GM19467 (cell line): ENCODE measurements at regions not wholly inside any gene's neighbourhood (a gene's known extent, or its start where the extent isn't known, plus 50 kb on each side); places are given as distances from the start of the nearest gene placed in this dataset.
"Not testable (repeated sequence)": the region's sequence is repeated elsewhere in the genome, so short reads cannot be mapped to it uniquely, and the experiment has no call there.

Source experiments
- ATAC-seq: cut with Tn5 transposase; IDR thresholded peaks from one replicate; pipeline ENCODE4 v1.9.1; 2021; ENCODE audit warnings: mild to moderate bottlenecking, moderate library complexity; ENCODE audit not compliant: unreplicated experiment

GRCh38 chr7:91668217-91668616 lies 212.3 kb downstream of the MTERF1 start:
- no peak for ATAC-seq

DNA sequence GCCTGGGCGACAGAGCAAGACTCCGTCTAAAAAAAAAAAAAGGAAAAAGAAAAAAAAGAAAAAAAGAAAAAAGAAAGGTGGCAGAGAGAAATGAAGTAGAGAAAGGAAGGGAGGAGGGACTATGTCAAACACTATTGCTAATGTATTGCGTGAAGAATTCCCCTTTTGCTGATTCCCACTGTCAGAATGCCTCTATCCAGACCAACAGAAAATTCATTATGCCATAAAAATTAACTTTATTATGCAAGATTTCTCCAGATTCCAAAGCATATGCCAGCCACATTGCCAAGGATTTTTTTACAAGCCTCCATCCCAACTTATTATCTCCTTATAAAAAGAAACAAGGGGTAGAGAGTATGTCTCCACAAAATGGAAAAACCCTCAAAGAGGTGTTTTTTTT lies 209.3 kb downstream of the MTERF1 start:
- no peak for ATAC-seq

DNA sequence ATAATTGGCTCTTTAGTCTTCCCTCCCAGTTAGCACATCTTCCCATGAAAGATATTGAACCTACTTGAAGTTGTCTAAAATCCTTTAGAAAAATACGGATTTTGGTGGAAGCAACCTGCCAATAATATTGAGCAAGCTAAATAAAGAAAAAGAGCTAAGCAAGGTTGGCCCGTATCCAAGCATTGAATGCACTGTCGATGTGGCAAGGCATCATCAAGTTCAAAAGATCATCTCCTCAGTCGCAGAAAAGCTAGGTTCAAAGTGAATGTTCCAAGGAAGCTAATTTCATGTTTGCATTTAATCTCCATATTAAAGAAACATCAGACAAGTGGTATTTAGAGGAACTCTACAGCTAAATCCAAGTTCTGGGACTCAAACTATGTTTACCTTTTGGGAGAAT lies 206.0 kb downstream of the MTERF1 start:
- ATAC-seq = no peak

GRCh38 chr7:91681718-91682117 lies 198.8 kb downstream of the MTERF1 start:
- ATAC-seq = no peak

- no peak for ATAC-seq
These were observed 196.7 kb downstream of the MTERF1 start for GRCh38 chr7:91683823-91684222.

- no peak for ATAC-seq
These were observed 195.0 kb downstream of the MTERF1 start for GRCh38 chr7:91685544-91685943.

DNA sequence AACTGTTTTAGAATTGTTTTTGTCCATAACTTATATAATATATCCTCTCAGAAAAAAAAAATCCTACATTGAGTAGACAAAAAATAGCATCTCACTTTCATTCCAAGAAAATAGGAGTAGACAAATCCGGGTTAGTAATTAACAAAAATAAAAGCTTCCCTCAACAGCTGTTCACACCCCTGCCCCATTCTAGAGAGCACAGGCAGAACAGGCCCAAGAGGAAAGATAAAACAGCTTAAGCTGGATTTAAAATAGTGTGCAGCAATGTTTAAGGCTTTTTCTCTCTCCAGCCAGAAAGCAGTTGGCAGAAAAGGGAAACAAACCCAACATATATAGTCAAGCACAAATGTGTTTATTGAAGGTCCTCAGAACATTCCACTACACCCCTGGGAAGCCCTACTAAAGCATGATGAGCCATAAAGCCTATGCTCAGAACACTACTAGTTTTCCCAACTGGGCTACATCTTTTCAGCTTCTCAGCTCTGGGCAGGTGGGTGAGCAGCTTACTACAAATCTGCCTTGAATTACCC lies 189.9 kb downstream of the MTERF1 start:
- ATAC-seq = no peak

- no peak for ATAC-seq
These were observed 188.6 kb downstream of the MTERF1 start for GRCh38 chr7:91691865-91692264.

DNA sequence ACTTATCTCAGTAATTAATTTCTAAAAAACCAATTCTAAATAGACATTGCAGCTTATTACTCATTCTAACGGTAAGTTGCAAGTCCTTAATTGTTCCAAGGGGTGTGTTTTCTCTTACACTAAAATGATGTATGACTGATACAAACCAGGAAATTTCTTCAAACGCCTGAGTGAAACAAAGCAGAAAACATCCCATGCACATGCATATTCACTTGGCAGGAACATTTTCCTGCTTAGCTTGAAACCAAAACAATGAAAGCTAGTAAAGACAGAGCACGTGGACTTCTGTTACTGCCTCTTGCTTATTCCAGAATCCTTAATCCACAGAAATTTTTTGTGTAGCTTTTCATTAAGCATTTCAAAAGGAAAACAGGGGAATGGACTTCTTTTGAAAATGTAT lies 187.7 kb downstream of the MTERF1 start:
- ATAC-seq = no peak

- no peak for ATAC-seq
These were observed 186.1 kb downstream of the MTERF1 start for GRCh38 chr7:91694351-91694841.

GRCh38 chr7:91710881-91711280 lies 169.6 kb downstream of the MTERF1 start:
- no peak for ATAC-seq

DNA sequence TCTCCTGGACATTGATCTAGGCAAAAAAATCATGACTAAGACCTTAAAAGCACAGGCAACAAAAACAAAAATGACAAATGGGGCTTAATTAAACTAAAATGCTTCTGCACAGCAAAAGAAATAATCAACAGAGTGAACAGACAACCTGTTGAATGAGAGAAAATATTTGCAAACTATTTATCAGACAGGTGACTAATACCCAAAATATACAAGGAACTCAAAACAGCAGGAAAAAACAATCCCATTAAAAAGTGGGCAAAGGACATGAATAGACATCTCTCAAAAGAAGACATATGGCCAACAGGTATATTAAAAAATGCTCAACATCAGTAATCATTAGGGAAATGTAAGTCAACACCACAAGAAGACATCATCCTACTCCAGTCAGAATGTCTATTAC lies 166.8 kb downstream of the MTERF1 start:
- ATAC-seq = no peak

- no peak for ATAC-seq
These were observed 162.6 kb downstream of the MTERF1 start for GRCh38 chr7:91717681-91718470.

DNA sequence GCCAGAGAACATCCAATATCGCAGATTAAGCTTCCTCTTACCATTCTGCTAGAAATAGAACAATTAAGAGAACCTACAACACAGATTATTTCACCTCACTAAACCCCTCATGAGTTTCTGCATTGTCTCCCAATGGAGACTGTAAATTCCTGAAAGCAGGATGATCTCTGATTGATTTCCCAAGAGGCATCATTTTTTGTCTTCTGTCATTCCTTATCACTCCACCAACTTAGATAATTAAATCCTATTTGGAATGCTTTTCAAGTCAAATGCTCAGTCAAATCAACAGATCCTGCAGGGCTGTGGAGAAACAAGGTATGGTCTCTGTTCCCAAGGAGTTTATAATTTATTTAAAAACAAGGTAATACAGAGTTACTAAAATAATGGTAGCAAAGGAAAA lies 161.5 kb downstream of the MTERF1 start:
- no peak for ATAC-seq

GRCh38 chr7:91720260-91720937 lies 160.1 kb downstream of the MTERF1 start:
- no peak for ATAC-seq

DNA sequence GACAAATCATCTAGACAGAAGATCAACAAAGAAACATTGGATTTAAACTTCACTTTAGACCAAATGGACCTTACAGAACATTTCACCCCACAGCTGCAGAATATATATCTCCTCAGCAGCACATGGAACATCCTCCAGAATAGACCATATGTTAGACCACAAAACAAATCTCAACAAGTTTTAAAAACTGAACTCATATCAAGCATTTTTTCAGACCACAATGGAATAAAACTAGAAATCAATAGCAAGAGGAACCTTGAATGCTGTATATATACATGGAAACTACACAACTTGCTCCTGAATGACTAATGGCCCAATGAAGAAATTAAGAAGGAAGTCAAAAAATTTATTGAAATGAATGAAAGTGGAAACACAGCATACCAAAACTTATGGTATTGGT lies 157.7 kb downstream of the MTERF1 start:
- no peak for ATAC-seq

DNA sequence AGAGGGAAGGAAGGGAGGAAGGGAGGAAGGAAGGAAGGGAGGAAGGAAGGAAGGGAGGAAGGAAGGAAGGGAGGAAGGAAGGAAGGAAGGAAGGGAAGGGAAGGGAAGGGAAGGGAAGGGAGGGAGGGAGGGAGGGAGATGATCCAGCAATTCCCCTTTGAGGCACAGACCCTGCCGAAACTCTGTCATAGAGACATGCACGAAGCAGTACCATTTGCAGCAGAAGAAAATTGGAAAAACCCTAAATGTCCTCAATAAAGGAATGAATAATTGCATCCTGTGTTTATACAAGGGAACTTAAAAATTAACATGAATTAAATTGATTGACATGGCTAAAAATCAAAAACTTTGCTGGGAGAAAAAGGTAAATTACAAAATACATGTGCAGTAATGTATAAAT lies 151.5 kb downstream of the MTERF1 start:
- not testable (repeated sequence) for ATAC-seq

GRCh38 chr7:91731976-91732375 lies 148.5 kb downstream of the MTERF1 start:
- no peak for ATAC-seq

GRCh38 chr7:91749418-91749817 lies 131.1 kb downstream of the MTERF1 start:
- no peak for ATAC-seq

GRCh38 chr7:91750091-91750490 lies 130.4 kb downstream of the MTERF1 start:
- no peak for ATAC-seq

DNA sequence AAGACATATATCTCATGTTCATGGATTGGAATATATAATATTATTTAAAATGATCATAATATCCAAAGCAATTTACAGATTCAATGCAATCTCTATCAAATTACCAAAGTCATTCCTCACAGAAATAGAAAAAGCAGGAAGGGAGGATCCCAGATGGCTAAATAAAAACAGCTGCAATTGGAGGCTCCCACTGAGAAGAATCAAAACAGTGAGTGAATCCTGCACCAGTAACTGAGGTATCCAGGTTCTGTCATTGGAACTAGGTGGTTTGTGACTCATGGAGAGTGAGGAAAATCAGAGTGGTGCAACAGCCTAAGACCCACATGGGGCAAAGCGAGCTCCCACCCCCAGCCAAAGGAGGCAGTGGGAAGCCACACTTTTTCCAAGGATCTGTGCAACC lies 128.4 kb downstream of the MTERF1 start:
- ATAC-seq = no peak

DNA sequence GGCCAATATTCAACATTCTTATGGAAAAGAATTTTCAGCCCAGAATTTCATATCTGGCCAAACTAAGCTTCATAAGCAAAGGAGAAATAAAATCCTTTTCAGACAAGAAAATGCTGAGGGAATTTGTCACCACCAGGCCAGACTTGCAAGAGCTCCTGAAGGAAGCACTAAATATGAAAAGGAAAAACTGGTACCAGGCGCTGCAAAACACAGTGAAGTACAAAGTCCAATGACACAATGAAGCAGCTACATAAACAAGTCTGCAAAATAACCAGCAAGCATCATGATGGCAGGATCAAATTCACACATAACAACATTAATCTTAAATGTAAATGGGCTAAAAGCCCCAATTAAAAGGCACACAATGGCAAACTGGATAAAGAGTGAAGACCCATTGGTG lies 126.2 kb downstream of the MTERF1 start:
- not testable (repeated sequence) for ATAC-seq
